HUES48 (cell line): ENCODE measurements at regions not wholly inside any gene's neighbourhood (a gene's known extent, or its start where the extent isn't known, plus 50 kb on each side); places are given as distances from the start of the nearest gene placed in this dataset.

Source experiments
- H3K27ac ChIP-seq: one replicate; pipeline ENCODE4 v1.7.0; 2013; ENCODE audit warnings: low read depth, low read length, inconsistent platforms
- H3K27me3 ChIP-seq: 2 replicates; pipeline ENCODE4 v1.6.1; 2013; ENCODE audit warnings: mild to moderate bottlenecking, low read length; ENCODE audit not compliant: control insufficient read depth, insufficient read depth
- H3K36me3 ChIP-seq: 2 replicates; pipeline ENCODE4 v1.6.1; 2013; ENCODE audit warnings: low read length; ENCODE audit not compliant: control insufficient read depth, insufficient read depth
- H3K4me1 ChIP-seq: 2 replicates; pipeline ENCODE4 v1.6.1; 2013; ENCODE audit warnings: mild to moderate bottlenecking, low read length; ENCODE audit not compliant: control insufficient read depth, insufficient read depth
- H3K4me3 ChIP-seq: 2 replicates; pipeline ENCODE4 v1.5.1; 2013; ENCODE audit warnings: mild to moderate bottlenecking, low read depth, low read length
- H3K9ac ChIP-seq: 2 replicates; pipeline ENCODE4 v1.6.1; 2013; ENCODE audit warnings: mild to moderate bottlenecking, low read depth, low read length, moderate library complexity
- H3K9me3 ChIP-seq: 2 replicates; pipeline ENCODE4 v1.6.1; 2013; ENCODE audit warnings: low read length; ENCODE audit not compliant: control insufficient read depth, insufficient read depth

DNA sequence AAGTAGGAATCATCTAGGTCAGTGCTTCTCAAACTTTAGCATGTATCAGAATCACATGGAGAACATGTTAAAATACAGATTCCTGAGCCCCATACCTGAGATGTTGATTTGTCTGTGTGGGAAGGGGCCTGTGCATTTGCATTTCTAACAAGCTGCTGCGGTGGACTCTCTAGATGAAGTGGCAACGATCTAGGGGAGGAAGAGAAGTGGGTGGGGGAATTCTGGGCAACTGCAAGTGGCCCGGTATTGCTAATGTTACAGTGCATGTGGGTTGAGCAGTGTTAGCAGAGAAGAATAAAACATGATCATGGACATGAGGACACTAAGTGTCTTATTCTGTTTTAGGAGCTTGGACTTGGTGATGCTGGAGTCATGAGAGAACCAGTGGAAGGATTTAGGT is 329.0 kb downstream of the OLFM4 start:
- Histone ChIP-seq H3K4me3 (no peak overlapping the region), H3K36me3 (no peaks in the 10 kb centered on the region), H3K27me3 (no peaks in the 10 kb centered on the region), H3K9ac (no peak overlapping the region), H3K4me1 (peaks cover 4% of the 10 kb centered on the region; the same call in 1 of the 2 replicates), H3K9me3 (no peaks in the 10 kb centered on the region), H3K27ac (no peak overlapping the region)

DNA sequence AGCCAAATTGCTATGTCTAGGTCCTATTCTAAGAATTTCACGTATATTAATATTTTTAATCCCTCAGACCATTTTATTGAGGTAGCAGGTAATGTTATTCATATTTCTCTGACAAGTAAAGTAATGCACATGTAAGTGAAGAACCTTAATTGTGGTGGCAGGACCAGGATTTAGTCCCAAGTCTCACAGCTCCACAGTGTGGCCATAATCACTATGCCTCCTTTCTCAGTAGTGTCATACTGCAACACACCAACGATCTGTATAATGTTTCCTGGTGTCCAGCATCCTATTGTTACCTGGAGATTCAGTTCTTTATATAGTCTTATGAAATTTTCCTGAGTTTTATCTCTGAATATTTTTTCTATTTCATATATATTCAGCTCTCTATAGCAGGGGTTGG is 340.3 kb downstream of the OLFM4 start:
- no peak overlapping the region for H3K4me3 ChIP-seq
- H3K27me3 ChIP-seq, result no peaks in the 10 kb centered on the region
- H3K27ac ChIP-seq, result no peak overlapping the region
- no peaks in the 10 kb centered on the region for H3K9me3 ChIP-seq
- H3K36me3 ChIP-seq, result no peaks in the 10 kb centered on the region
- peaks cover 12% of the 10 kb centered on the region for H3K4me1 ChIP-seq
- H3K9ac ChIP-seq, result no peak overlapping the region

DNA sequence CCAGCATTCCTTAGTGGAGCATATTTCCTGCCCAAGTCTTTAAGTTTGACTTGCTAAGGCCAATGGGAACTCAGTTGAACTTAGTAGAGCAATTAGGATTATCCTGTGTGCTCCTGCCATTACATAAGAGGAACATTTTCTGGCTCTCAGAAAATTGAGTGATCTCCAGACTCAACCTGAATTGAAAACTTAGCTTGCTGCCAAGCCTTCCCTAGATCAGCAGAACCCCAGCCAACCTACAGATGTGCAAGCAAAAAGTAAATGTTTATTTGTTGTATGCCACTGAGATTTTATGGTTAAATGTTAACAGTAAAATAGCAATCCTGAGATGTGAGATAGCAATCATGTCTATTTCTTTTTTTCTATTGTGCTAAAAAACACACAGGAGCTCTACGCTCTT is 350.9 kb downstream of the OLFM4 start:
- H3K27me3 ChIP-seq, result no peaks in the 10 kb centered on the region
- H3K9ac ChIP-seq, result no peak overlapping the region
- no peak overlapping the region for H3K27ac ChIP-seq
- H3K4me1 ChIP-seq, result peaks cover 10% of the 10 kb centered on the region; the same call in 1 of the 2 replicates
- H3K9me3 ChIP-seq, result no peaks in the 10 kb centered on the region
- no peaks in the 10 kb centered on the region for H3K36me3 ChIP-seq
- no peak overlapping the region for H3K4me3 ChIP-seq

DNA sequence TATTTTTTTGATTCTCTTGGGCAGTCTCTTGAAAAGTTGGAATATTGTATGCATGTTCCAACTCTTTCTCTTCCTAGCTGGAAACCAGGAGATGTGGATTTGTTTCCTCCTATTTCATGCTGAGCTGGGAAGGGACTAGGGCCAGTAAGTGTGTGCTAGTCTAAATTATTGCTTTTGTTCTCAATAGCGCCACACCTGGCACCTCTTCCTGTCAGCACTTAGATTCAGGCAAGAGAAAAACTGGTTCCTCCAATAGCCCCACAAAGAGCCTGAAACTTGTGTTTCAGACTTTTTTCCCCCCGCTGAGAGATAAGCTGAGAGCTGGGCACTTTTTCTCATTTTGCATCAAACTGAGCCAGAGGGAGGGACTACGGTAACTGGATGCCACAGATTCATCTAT is 353.4 kb downstream of the OLFM4 start:
- H3K9me3 ChIP-seq, result no peaks in the 10 kb centered on the region
- H3K36me3 ChIP-seq, result no peaks in the 10 kb centered on the region
- no peaks in the 10 kb centered on the region for H3K27me3 ChIP-seq

DNA sequence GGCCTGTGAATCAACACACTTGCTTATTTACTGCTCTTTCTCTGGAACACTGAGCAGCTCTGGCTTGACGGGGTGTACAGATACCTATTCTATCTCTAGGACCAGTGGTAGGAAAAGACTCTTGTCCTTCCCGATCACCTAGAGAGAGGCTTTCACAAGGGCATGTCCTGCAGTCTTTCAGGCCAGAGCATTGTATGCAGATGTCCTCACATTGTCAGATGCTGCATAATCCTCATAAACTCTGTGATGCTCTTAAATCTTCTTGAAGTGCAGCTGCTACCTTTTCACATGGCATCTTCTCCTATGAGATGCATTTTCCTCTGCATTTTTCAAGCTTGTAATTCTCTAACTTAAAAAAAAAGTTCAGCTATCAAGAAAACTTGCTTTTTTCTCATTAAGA is 369.4 kb downstream of the OLFM4 start:
- H3K36me3 ChIP-seq, result no peaks in the 10 kb centered on the region
- no peaks in the 10 kb centered on the region for H3K27me3 ChIP-seq
- no peak overlapping the region for H3K27ac ChIP-seq
- peaks cover 12% of the 10 kb centered on the region for H3K4me1 ChIP-seq
- H3K4me3 ChIP-seq, result no peak overlapping the region
- H3K9ac ChIP-seq, result no peak overlapping the region
- H3K9me3 ChIP-seq, result no peaks in the 10 kb centered on the region

More for the DNA sequence above, 353.4 kb downstream of the OLFM4 start:
- H3K4me1 ChIP-seq, result 0 out of 2 replicates have a peak, but pooled peaks cover 3% of the 10 kb centered on the region
- no peak overlapping the region for H3K4me3 ChIP-seq
- H3K27ac ChIP-seq, result no peak overlapping the region
- no peak overlapping the region for H3K9ac ChIP-seq

DNA sequence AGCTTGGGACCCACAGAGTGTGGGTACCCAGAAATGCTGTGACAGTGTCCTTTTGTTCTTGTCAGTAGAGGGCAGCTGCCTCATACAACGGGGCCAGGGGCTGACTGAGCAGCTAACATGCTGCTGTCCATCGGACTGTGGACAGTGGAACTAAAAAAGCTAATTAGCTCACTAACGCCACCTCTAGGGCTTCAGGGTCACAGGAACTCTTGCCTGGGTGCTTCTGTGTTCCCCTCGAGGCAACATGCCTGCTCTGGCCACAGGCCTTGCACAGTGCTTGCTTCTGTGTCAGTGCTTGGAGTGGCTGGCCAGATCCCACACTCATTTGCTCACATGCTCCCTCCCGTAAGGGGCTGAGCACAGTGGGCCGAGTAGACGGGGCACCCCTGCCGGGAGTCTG is 377.0 kb downstream of the OLFM4 start:
- H3K9me3 ChIP-seq, result no peaks in the 10 kb centered on the region
- H3K4me3 ChIP-seq, result no peak overlapping the region
- H3K36me3 ChIP-seq, result no peaks in the 10 kb centered on the region
- no peaks in the 10 kb centered on the region for H3K4me1 ChIP-seq
- H3K27me3 ChIP-seq, result no peaks in the 10 kb centered on the region
- H3K9ac ChIP-seq, result no peak overlapping the region
- H3K27ac ChIP-seq, result no peak overlapping the region

DNA sequence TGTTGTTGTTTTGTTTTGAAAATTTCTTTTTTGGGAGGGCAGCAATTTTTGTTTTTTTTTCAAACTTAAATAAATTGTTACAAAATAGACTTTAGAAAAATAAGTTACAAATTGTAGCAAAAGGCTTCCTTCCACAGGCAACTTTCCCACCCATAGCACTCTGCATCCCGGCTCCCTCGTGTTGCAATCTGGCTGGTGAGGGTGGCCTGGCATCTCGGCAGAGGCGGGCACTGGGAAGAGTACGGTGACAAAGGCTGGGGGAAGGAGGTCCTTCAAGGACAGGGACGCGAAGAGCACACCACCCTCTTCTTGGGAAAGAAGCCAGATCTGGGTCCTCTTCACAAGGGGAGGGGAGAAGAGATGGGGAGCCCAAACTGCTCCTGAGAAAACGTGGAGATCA is 379.7 kb downstream of the OLFM4 start:
- Histone ChIP-seq H3K4me3 (no peak overlapping the region), H3K9ac (no peak overlapping the region), H3K27me3 (no peaks in the 10 kb centered on the region), H3K9me3 (no peaks in the 10 kb centered on the region), H3K27ac (no peak overlapping the region), H3K36me3 (no peaks in the 10 kb centered on the region), H3K4me1 (no peaks in the 10 kb centered on the region)

DNA sequence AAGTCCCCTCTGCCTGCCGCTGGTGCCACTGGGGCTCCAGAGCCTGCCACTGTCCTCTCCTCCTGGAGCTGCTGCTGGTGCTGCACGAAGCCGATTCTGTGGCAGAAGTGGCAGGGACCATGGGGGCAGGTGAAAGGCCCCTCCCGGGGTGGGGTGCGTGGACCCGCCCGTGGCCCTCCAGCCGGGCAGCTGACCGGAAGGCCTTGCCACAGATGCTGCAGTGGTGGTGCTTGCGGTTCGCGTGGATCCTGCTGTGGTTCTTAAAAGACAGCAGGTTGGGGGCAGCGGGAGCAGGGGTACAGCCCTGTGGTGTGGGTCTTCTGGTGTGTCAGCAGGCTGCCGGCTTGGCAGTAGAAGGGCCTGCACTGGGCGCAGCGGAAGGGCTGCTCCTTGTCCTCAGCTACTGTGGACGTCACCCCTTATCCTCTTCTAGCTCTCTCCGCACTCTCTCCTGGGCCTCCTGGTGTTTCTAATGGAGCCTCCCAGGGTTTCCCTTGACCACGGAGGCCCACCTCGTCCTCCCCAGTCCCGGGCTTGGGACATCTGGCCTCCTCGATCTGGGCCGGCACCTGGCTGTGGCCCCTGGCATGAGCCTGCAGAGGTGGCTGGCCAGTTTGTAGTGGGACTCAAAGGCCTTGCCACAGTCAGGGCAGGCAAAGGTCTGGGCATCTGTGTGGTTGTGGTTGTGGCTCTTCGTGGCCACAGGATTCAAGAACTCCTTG is 380.4 kb downstream of the OLFM4 start:
- Histone ChIP-seq H3K27ac (no peak overlapping the region), H3K4me1 (no peaks in the 10 kb centered on the region), H3K9ac (no peak overlapping the region), H3K27me3 (no peaks in the 10 kb centered on the region), H3K9me3 (no peaks in the 10 kb centered on the region), H3K4me3 (no peak overlapping the region), H3K36me3 (no peaks in the 10 kb centered on the region)

DNA sequence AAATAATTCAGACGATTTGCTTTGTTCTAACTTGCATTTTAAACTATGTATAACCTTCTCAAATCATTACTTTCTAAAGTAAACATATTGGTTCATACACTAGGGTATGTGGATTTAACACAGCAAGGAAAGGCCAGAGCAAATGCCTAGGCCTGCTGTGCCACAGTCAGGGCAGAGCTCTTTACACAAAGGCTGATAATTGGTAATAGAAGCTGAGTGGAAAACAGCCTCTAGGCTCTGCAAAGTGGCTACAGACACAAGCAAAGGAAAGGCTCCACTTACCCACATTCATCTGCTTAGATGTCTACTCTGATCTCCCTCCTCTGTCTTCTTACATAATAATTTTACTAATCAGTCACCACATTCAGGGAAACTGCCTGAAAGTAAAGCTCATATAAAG is 382.9 kb downstream of the OLFM4 start:
- Histone ChIP-seq H3K9ac (no peak overlapping the region), H3K27me3 (no peaks in the 10 kb centered on the region), H3K4me1 (no peaks in the 10 kb centered on the region), H3K4me3 (no peak overlapping the region), H3K27ac (no peak overlapping the region), H3K36me3 (no peaks in the 10 kb centered on the region), H3K9me3 (no peaks in the 10 kb centered on the region)

DNA sequence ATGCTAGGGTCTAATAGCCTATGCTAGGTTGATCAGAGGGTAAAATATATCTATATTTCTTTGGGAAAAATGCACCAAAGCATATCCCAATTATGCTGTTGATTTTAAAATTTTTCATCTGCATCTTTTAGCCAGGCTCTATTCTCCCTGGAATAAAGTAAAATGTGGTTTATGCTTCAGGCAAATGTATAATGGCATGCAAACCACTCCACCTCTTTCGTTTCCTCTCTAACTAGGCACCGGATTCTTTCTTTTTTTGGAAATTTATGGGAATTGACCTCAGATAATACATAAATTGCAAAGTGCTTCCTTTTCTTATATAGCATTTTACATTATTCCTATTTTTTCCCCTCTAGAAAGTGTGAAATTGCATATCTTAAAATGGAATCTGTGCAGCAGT is 386.5 kb downstream of the OLFM4 start:
- H3K4me1 ChIP-seq, result no peaks in the 10 kb centered on the region
- H3K4me3 ChIP-seq, result no peak overlapping the region
- H3K9ac ChIP-seq, result no peak overlapping the region
- H3K9me3 ChIP-seq, result no peaks in the 10 kb centered on the region
- no peaks in the 10 kb centered on the region for H3K36me3 ChIP-seq
- H3K27me3 ChIP-seq, result no peaks in the 10 kb centered on the region
- H3K27ac ChIP-seq, result no peak overlapping the region

DNA sequence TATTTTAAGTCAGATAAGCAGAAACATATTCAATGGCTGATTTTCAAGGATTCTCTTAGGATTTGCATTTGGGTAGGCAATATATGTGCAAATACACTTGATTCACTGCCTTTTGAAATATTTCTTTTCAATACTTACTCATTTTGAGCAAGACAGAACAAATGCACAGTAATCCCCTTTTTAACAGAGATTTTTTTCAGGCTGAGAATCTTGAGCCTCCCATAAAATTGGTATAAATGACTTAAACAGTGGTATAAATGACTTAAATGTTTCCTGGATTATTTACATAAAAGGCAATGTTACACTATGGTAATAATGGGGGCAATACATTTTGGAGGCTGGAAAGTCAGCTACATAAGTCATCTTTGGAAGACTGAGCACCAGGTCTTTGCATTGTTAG is 389.0 kb downstream of the OLFM4 start:
- no peak overlapping the region for H3K27ac ChIP-seq
- no peak overlapping the region for H3K4me3 ChIP-seq
- H3K9me3 ChIP-seq, result no peaks in the 10 kb centered on the region
- H3K4me1 ChIP-seq, result no peaks in the 10 kb centered on the region
- no peaks in the 10 kb centered on the region for H3K36me3 ChIP-seq
- H3K9ac ChIP-seq, result no peak overlapping the region
- H3K27me3 ChIP-seq, result no peaks in the 10 kb centered on the region
